HEK293 (cell line): ENCODE measurements at regions not wholly inside any gene's neighbourhood (a gene's known extent, or its start where the extent isn't known, plus 50 kb on each side); places are given as distances from the start of the nearest gene placed in this dataset.

ENCODE experiments used
- CTCF ChIA-PET: fragments of 350-600 bp; formaldehyde crosslinking; extraction: SDS; loops from one replicate; lab custom pipeline; 2021; ENCODE audit warnings: antibody characterized with exemption; lab: Yijun Ruan, JAX
- POLR2A ChIA-PET: fragments of 300-600 bp; formaldehyde crosslinking; extraction: SDS; loops from one replicate; lab custom pipeline; 2020; ENCODE audit warnings: antibody characterized with exemption, inconsistent platforms; lab: Yijun Ruan, JAX
- H3K27ac ChIP-seq: fragments of 200-500 bp; sonication (Bioruptor generic); 2 replicates; pipeline ENCODE4 v1.5.1; 2014; ENCODE audit warnings: low read depth, low read length, control low read depth, inconsistent platforms; ENCODE audit errors: extremely low read depth
- H3K36me3 ChIP-seq, 2 experiments: fragments of 200-500 bp in 1 of 2; sonication (Bioruptor generic) in 1 of 2; 1 replicate in 1 of 2; 2 replicates in 1 of 2; pipeline ENCODE4 v1.5.1; 2014 to 2017; ENCODE audit warnings: inconsistent platforms in 2 of 2, low read length in 2 of 2; ENCODE audit not compliant: control insufficient read depth in 2 of 2, insufficient read depth in 1 of 2
- H3K4me1 ChIP-seq: fragments of 200-500 bp; sonication (Bioruptor generic); 2 replicates; pipeline ENCODE4 v1.5.1; 2014; ENCODE audit warnings: mild to moderate bottlenecking, low read length, inconsistent platforms; ENCODE audit not compliant: control insufficient read depth, insufficient read depth
- H3K4me3 ChIP-seq: 2 replicates; pipeline ENCODE4 v1.5.1; 2011; ENCODE audit warnings: low read depth, mild to moderate bottlenecking, control low read depth, low read length, moderate library complexity
- H3K9me3 ChIP-seq: fragments of 200-500 bp; sonication (Bioruptor generic); 2 replicates; pipeline ENCODE4 v1.5.1; 2014; ENCODE audit warnings: low read depth, low read length, inconsistent platforms; ENCODE audit not compliant: control insufficient read depth, insufficient read depth
- KLF10 ChIP-seq: fragments of 450-650 bp; IDR thresholded peaks from 2 replicates; pipeline ENCODE4 v1.5.1; 2018; ENCODE audit warnings: missing biosample characterization, mild to moderate bottlenecking, missing genetic modification characterization
- KLF8 ChIP-seq: fragments of 450-650 bp; formaldehyde crosslinking; IDR thresholded peaks from 2 replicates; pipeline ENCODE4 v1.5.1; 2016; ENCODE audit warnings: missing biosample characterization, missing genetic modification characterization
- MEIS1 ChIP-seq: sonication (generic); formaldehyde crosslinking; IDR thresholded peaks from 2 replicates; pipeline ENCODE4 v1.8.1; 2022; ENCODE audit warnings: missing genetic modification reagents, mild to moderate bottlenecking, borderline replicate concordance
- MYNN ChIP-seq: fragments of 450-650 bp; formaldehyde crosslinking; IDR thresholded peaks from 2 replicates; pipeline ENCODE4 v1.5.1; 2016; ENCODE audit warnings: missing biosample characterization, missing genetic modification characterization, borderline replicate concordance
- MZF1 ChIP-seq: fragments of 450-650 bp; formaldehyde crosslinking; IDR thresholded peaks from 2 replicates; pipeline ENCODE4 v1.5.1; 2017; ENCODE audit warnings: missing biosample characterization, missing genetic modification characterization, borderline replicate concordance
- OSR2 ChIP-seq: fragments of 450-650 bp; formaldehyde crosslinking; IDR thresholded peaks from 2 replicates; pipeline ENCODE4 v1.5.1; 2016; ENCODE audit warnings: missing biosample characterization, missing genetic modification characterization
- ZBTB17 ChIP-seq: fragments of 450-650 bp; formaldehyde crosslinking; IDR thresholded peaks from 2 replicates; pipeline ENCODE4 v1.5.1; 2016; ENCODE audit warnings: missing biosample characterization, missing genetic modification characterization
- ZBTB20 ChIP-seq: fragments of 450-650 bp; formaldehyde crosslinking; IDR thresholded peaks from 2 replicates; pipeline ENCODE4 v1.5.1; 2016; ENCODE audit warnings: missing biosample characterization, missing genetic modification characterization
- ZNF140 ChIP-seq: fragments of 450-650 bp; formaldehyde crosslinking; IDR thresholded peaks from 2 replicates; pipeline ENCODE4 v1.5.1; 2016; ENCODE audit warnings: missing biosample characterization, missing genetic modification characterization
- ZNF350 ChIP-seq: fragments of 450-650 bp; formaldehyde crosslinking; IDR thresholded peaks from 2 replicates; pipeline ENCODE4 v1.5.0; 2017; ENCODE audit warnings: missing biosample characterization, mild to moderate bottlenecking, missing genetic modification characterization
- ZNF544 ChIP-seq: fragments of 450-650 bp; formaldehyde crosslinking; IDR thresholded peaks from 2 replicates; pipeline ENCODE4 v1.5.0; 2017; ENCODE audit warnings: missing biosample characterization, missing genetic modification characterization
- ZNF777 ChIP-seq: fragments of 450-650 bp; formaldehyde crosslinking; IDR thresholded peaks from 2 replicates; pipeline ENCODE4 v1.5.1; 2017; ENCODE audit warnings: missing biosample characterization, missing genetic modification characterization, borderline replicate concordance
- ZNF785 ChIP-seq: fragments of 450-650 bp; formaldehyde crosslinking; IDR thresholded peaks from 2 replicates; pipeline ENCODE4 v1.5.1; 2016; ENCODE audit warnings: missing biosample characterization, missing genetic modification characterization
- TF ChIP-seq, protein P1 (sequence below): fragments of 450-650 bp; formaldehyde crosslinking; conservative IDR thresholded peaks from 2 replicates; pipeline ENCODE4 v1.5.1; 2016; ENCODE audit warnings: low read depth, missing biosample characterization, missing genetic modification characterization
- TF ChIP-seq, protein P2 (sequence below): fragments of 450-650 bp; formaldehyde crosslinking; IDR thresholded peaks from 2 replicates; pipeline ENCODE4 v1.5.1; 2016; ENCODE audit warnings: missing biosample characterization, missing genetic modification characterization
- TF ChIP-seq, protein P3 (sequence below): fragments of 450-650 bp; formaldehyde crosslinking; IDR thresholded peaks from 2 replicates; pipeline ENCODE4 v1.5.1; 2016; ENCODE audit warnings: missing biosample characterization, missing genetic modification characterization
- TF ChIP-seq, protein P4 (sequence below): fragments of 450-650 bp; formaldehyde crosslinking; IDR thresholded peaks from 2 replicates; pipeline ENCODE4 v1.5.1; 2016; ENCODE audit warnings: missing biosample characterization, missing genetic modification characterization, borderline replicate concordance
- TF ChIP-seq, protein P5 (sequence below): fragments of 450-650 bp; formaldehyde crosslinking; IDR thresholded peaks from 2 replicates; pipeline ENCODE4; 2016; ENCODE audit warnings: missing biosample characterization, missing genetic modification characterization
- TF ChIP-seq, protein P6 (sequence below): fragments of 450-650 bp; formaldehyde crosslinking; IDR thresholded peaks from 2 replicates; pipeline ENCODE4 v1.5.1; 2016; ENCODE audit warnings: missing biosample characterization, missing genetic modification characterization
- TF ChIP-seq, protein P7 (sequence below): fragments of 450-650 bp; formaldehyde crosslinking; IDR thresholded peaks from 2 replicates; pipeline ENCODE4 v1.5.1; 2016; ENCODE audit warnings: missing biosample characterization, missing genetic modification characterization, low read depth

DNA sequence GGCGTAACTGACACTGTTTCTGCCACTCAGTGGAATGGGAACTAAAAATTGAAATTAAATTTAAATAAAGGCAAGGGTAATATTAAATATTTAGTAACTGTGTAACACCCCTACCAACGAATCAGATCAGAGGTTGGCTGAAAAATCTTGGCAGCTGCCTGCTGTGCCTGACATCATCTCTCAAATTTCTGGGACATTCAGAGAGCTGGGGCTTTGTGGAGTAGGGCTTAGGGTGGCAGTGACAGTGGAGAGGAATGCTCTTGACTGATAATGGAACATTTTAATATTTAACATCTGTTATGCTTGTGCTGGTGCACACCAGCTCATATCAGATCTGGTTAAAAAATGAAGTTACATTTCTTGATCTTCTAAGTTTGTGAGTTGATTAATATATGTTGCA is 62.2 kb downstream of the RFPL4B start (continued):
- TF ChIP-seq, protein P1, sequence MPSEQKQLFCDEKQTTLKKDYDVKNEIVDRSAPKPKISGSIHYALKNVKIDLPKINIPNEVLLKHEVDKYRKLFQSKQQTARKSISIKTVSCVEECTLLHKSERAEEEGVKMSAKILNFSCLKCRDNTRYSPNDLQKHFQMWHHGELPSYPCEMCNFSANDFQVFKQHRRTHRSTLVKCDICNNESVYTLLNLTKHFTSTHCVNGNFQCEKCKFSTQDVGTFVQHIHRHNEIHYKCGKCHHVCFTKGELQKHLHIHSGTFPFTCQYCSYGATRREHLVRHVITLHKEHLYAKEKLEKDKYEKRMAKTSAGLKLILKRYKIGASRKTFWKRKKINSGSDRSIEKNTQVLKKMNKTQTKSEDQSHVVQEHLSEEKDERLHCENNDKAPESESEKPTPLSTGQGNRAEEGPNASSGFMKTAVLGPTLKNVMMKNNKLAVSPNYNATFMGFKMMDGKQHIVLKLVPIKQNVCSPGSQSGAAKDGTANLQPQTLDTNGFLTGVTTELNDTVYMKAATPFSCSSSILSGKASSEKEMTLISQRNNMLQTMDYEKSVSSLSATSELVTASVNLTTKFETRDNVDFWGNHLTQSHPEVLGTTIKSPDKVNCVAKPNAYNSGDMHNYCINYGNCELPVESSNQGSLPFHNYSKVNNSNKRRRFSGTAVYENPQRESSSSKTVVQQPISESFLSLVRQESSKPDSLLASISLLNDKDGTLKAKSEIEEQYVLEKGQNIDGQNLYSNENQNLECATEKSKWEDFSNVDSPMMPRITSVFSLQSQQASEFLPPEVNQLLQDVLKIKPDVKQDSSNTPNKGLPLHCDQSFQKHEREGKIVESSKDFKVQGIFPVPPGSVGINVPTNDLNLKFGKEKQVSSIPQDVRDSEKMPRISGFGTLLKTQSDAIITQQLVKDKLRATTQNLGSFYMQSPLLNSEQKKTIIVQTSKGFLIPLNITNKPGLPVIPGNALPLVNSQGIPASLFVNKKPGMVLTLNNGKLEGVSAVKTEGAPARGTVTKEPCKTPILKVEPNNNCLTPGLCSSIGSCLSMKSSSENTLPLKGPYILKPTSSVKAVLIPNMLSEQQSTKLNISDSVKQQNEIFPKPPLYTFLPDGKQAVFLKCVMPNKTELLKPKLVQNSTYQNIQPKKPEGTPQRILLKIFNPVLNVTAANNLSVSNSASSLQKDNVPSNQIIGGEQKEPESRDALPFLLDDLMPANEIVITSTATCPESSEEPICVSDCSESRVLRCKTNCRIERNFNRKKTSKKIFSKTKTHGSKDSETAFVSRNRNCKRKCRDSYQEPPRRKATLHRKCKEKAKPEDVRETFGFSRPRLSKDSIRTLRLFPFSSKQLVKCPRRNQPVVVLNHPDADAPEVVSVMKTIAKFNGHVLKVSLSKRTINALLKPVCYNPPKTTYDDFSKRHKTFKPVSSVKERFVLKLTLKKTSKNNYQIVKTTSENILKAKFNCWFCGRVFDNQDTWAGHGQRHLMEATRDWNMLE (tag by site-specific recombination) = no peak
- TF ChIP-seq ZNF140 (tag by site-specific recombination) (no peak), ZNF785 (tag by site-specific recombination) (no peak), ZNF544 (tag by site-specific recombination) (no peak)
- TF ChIP-seq, protein P2, sequence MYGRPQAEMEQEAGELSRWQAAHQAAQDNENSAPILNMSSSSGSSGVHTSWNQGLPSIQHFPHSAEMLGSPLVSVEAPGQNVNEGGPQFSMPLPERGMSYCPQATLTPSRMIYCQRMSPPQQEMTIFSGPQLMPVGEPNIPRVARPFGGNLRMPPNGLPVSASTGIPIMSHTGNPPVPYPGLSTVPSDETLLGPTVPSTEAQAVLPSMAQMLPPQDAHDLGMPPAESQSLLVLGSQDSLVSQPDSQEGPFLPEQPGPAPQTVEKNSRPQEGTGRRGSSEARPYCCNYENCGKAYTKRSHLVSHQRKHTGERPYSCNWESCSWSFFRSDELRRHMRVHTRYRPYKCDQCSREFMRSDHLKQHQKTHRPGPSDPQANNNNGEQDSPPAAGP (tag by site-specific recombination) = no peak

DNA sequence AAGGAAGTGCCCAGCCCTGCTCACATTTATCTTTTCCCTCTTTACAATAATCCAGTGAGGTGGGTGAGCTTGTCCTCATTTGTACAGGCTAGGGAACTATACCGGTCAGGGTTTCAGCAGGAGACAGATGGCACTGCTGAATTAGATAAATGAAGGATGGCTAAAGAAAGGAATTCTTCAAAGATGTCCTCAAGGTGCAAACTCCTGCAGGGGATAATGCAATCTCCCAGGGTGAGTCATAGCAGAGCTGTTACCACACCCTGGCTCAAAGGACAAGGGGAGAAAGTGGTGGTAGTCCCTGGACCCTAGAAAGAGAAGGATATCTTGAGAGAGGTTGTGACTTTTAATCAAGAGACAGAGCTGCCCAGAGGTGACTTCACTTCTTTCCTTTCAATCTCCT is 66.7 kb downstream of the RFPL4B start:
- H3K36me3 ChIP-seq = no peaks in the 10 kb centered on the region
- H3K4me3 ChIP-seq = no peak overlapping the region
- CTCF ChIA-PET = interaction anchor here (1.0 to 1.4 kb wide), 4 partner anchors 10 to 234 kb away, joined by 3 to 5 read pairs (median 4); no protein-coding TSS in a partner anchor
- POLR2A ChIA-PET = no interaction called here
- H3K4me1 ChIP-seq = no peaks in the 10 kb centered on the region
- no peak overlapping the region for H3K27ac ChIP-seq
- H3K9me3 ChIP-seq = no peaks in the 10 kb centered on the region
- TF ChIP-seq, protein P3, sequence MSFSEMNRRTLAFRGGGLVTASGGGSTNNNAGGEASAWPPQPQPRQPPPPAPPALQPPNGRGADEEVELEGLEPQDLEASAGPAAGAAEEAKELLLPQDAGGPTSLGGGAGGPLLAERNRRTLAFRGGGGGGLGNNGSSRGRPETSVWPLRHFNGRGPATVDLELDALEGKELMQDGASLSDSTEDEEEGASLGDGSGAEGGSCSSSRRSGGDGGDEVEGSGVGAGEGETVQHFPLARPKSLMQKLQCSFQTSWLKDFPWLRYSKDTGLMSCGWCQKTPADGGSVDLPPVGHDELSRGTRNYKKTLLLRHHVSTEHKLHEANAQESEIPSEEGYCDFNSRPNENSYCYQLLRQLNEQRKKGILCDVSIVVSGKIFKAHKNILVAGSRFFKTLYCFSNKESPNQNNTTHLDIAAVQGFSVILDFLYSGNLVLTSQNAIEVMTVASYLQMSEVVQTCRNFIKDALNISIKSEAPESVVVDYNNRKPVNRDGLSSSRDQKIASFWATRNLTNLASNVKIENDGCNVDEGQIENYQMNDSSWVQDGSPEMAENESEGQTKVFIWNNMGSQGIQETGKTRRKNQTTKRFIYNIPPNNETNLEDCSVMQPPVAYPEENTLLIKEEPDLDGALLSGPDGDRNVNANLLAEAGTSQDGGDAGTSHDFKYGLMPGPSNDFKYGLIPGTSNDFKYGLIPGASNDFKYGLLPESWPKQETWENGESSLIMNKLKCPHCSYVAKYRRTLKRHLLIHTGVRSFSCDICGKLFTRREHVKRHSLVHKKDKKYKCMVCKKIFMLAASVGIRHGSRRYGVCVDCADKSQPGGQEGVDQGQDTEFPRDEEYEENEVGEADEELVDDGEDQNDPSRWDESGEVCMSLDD (tag by site-specific recombination) = no peak
- no peak for TF ChIP-seq MYNN
- TF ChIP-seq, protein P4, sequence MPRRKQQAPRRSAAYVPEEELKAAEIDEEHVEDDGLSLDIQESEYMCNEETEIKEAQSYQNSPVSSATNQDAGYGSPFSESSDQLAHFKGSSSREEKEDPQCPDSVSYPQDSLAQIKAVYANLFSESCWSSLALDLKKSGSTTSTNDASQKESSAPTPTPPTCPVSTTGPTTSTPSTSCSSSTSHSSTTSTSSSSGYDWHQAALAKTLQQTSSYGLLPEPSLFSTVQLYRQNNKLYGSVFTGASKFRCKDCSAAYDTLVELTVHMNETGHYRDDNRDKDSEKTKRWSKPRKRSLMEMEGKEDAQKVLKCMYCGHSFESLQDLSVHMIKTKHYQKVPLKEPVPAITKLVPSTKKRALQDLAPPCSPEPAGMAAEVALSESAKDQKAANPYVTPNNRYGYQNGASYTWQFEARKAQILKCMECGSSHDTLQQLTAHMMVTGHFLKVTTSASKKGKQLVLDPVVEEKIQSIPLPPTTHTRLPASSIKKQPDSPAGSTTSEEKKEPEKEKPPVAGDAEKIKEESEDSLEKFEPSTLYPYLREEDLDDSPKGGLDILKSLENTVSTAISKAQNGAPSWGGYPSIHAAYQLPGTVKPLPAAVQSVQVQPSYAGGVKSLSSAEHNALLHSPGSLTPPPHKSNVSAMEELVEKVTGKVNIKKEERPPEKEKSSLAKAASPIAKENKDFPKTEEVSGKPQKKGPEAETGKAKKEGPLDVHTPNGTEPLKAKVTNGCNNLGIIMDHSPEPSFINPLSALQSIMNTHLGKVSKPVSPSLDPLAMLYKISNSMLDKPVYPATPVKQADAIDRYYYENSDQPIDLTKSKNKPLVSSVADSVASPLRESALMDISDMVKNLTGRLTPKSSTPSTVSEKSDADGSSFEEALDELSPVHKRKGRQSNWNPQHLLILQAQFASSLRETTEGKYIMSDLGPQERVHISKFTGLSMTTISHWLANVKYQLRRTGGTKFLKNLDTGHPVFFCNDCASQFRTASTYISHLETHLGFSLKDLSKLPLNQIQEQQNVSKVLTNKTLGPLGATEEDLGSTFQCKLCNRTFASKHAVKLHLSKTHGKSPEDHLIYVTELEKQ (tag by site-specific recombination) = no peak
- TF ChIP-seq ZNF350 (tag by site-specific recombination) = no peak
- no peak for TF ChIP-seq ZBTB20 (tag by site-specific recombination)
- TF ChIP-seq, protein P5, sequence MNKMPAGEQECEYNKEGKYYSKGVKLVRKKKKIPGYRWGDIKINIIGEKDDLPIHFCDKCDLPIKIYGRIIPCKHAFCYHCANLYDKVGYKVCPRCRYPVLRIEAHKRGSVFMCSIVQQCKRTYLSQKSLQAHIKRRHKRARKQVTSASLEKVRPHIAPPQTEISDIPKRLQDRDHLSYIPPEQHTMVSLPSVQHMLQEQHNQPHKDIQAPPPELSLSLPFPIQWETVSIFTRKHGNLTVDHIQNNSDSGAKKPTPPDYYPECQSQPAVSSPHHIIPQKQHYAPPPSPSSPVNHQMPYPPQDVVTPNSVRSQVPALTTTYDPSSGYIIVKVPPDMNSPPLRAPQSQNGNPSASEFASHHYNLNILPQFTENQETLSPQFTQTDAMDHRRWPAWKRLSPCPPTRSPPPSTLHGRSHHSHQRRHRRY = no peak
- no peak for TF ChIP-seq ZBTB17 (tag by site-specific recombination)
- no peak for TF ChIP-seq MEIS1 (CRISPR knock-in tag)
- no peak for TF ChIP-seq MZF1
- TF ChIP-seq, protein P6, sequence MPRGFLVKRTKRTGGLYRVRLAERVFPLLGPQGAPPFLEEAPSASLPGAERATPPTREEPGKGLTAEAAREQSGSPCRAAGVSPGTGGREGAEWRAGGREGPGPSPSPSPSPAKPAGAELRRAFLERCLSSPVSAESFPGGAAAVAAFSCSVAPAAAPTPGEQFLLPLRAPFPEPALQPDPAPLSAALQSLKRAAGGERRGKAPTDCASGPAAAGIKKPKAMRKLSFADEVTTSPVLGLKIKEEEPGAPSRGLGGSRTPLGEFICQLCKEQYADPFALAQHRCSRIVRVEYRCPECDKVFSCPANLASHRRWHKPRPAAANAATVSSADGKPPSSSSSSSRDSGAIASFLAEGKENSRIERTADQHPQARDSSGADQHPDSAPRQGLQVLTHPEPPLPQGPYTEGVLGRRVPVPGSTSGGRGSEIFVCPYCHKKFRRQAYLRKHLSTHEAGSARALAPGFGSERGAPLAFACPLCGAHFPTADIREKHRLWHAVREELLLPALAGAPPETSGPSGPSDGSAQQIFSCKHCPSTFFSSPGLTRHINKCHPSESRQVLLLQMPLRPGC = no peak
- TF ChIP-seq, protein P7, sequence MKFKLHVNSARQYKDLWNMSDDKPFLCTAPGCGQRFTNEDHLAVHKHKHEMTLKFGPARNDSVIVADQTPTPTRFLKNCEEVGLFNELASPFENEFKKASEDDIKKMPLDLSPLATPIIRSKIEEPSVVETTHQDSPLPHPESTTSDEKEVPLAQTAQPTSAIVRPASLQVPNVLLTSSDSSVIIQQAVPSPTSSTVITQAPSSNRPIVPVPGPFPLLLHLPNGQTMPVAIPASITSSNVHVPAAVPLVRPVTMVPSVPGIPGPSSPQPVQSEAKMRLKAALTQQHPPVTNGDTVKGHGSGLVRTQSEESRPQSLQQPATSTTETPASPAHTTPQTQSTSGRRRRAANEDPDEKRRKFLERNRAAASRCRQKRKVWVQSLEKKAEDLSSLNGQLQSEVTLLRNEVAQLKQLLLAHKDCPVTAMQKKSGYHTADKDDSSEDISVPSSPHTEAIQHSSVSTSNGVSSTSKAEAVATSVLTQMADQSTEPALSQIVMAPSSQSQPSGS (tag by site-specific recombination) = no peak
- no peak for TF ChIP-seq KLF10 (tag by site-specific recombination)
- no peak for TF ChIP-seq KLF8 (tag by site-specific recombination)
- TF ChIP-seq ZNF777 = no peak
- TF ChIP-seq OSR2 (tag by site-specific recombination) = no peak
